CD4-positive, CD25-positive, alpha-beta regulatory T cell (primary cell): ENCODE measurements at regions not wholly inside any gene's neighbourhood (a gene's known extent, or its start where the extent isn't known, plus 50 kb on each side); places are given as distances from the start of the nearest gene placed in this dataset.

Experiments
- ATAC-seq, 2 donors: fragments of 150-1000 bp; cut with Tn5 transposase; one replicate each; pipeline ENCODE4 v1.10.0; 2021; ENCODE audit warnings: low read depth in 2 of 2, moderate number of reproducible peaks in 2 of 2, moderate library complexity in 1 of 2
- DNase-seq, 3 donors: peaks; one replicate each; pipeline versions ENCODE4 v3.0.0 to v3.0.0-alpha.2; 2012 to 2022; ENCODE audit warnings: mixed read lengths in 1 of 3
- H3K27ac ChIP-seq: one replicate; pipeline ENCODE4 v1.7.0; 2013; ENCODE audit warnings: mild to moderate bottlenecking, low read length; ENCODE audit not compliant: insufficient read depth, poor library complexity, severe bottlenecking
- H3K27me3 ChIP-seq: one replicate; pipeline ENCODE4 v1.7.0; 2013; ENCODE audit warnings: low read length; ENCODE audit not compliant: control insufficient read depth, insufficient read depth
- H3K36me3 ChIP-seq: one replicate; pipeline ENCODE4 v1.7.0; 2013; ENCODE audit warnings: mild to moderate bottlenecking, low read length, moderate library complexity; ENCODE audit not compliant: control insufficient read depth, insufficient read depth
- H3K4me1 ChIP-seq: 2 replicates; pipeline ENCODE4 v1.7.0; 2013; ENCODE audit warnings: mild to moderate bottlenecking, low read length; ENCODE audit not compliant: insufficient read depth, control insufficient read depth, poor library complexity, severe bottlenecking
- H3K4me3 ChIP-seq: one replicate; pipeline ENCODE4 v1.7.0; 2013; ENCODE audit warnings: low read depth, mild to moderate bottlenecking, low read length, moderate library complexity
- H3K9me3 ChIP-seq, 2 experiments: 1 replicate in 1 of 2; 2 replicates in 1 of 2; pipeline ENCODE4 v1.7.0; 2013; ENCODE audit warnings: low read length in 2 of 2, mild to moderate bottlenecking in 1 of 2, moderate library complexity in 1 of 2; ENCODE audit not compliant: control insufficient read depth in 2 of 2
- H3K27ac Mint-ChIP-seq, 3 donors: one replicate each; pipeline ENCODE4 v1.8.0; 2020 to 2022; ENCODE audit warnings: mild to moderate bottlenecking in 3 of 3, mixed read lengths in 3 of 3, moderate library complexity in 2 of 3
- H3K27me3 Mint-ChIP-seq: one replicate; pipeline ENCODE4 v1.8.0; 2022; ENCODE audit warnings: mild to moderate bottlenecking, mixed read lengths
- H3K36me3 Mint-ChIP-seq: one replicate; pipeline ENCODE4 v1.8.0; 2020; ENCODE audit warnings: mixed read lengths
- H3K4me1 Mint-ChIP-seq, 4 donors: one replicate each; pipeline ENCODE4 v1.8.0; 2020 to 2022; ENCODE audit warnings: mixed read lengths in 4 of 4, mild to moderate bottlenecking in 1 of 4
- H3K4me3 Mint-ChIP-seq, 4 donors: one replicate each; pipeline ENCODE4 v1.8.0; 2020 to 2022; ENCODE audit warnings: mild to moderate bottlenecking in 4 of 4, mixed read lengths in 4 of 4, moderate library complexity in 3 of 4
- H3K9me3 Mint-ChIP-seq, 7 donors: one replicate each; pipeline ENCODE4 v1.8.0; 2020 to 2022; ENCODE audit warnings: mixed read lengths in 7 of 7, mild to moderate bottlenecking in 3 of 7, moderate library complexity in 2 of 7

DNA sequence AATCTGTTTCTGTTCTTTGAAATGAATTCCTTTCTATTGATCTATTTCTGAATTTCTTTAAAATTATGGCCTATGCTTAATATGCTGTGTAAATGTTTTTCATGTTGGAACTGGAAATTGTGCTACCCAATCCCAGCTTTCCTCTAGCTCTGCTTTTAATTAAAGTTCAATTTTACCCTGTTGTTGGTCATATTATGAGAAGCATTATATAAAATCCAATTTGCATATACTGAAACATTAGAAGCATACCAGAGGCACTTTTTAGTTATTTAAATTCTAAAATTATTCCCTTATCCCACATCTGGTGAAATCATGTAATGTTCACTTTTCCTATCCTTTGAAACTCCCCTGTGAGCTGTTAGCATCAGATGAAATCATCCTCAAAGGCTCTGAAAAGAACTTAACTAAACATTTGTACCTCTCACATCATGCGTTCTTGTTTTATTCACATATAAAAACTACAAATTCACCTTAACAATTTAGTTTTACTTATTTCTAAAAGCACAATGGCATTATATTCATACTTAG lies 160.6 kb upstream of the COL21A1 start:
- Histone ChIP-seq H3K27ac (no peak overlapping the region), H3K36me3 (no peaks in the 10 kb centered on the region), H3K4me3 (no peak overlapping the region), H3K4me1 (no peaks in the 10 kb centered on the region), H3K9me3 (no peaks in the 10 kb centered on the region), H3K27me3 (no peaks in the 10 kb centered on the region)
- DNase-seq (no peak), ATAC-seq (no peak)
- no peaks in the 10 kb centered on the region for H3K27me3 Mint-ChIP-seq
- H3K4me3 Mint-ChIP-seq, result no peak overlapping the region
- no peaks in the 10 kb centered on the region for H3K36me3 Mint-ChIP-seq
- peaks cover 0 to 2% (median 0%) of the 10 kb centered on the region in 4 donors for H3K4me1 Mint-ChIP-seq
- no peak overlapping the region for H3K27ac Mint-ChIP-seq
- peaks cover 0 to 10% (median 0%) of the 10 kb centered on the region in 7 donors for H3K9me3 Mint-ChIP-seq

DNA sequence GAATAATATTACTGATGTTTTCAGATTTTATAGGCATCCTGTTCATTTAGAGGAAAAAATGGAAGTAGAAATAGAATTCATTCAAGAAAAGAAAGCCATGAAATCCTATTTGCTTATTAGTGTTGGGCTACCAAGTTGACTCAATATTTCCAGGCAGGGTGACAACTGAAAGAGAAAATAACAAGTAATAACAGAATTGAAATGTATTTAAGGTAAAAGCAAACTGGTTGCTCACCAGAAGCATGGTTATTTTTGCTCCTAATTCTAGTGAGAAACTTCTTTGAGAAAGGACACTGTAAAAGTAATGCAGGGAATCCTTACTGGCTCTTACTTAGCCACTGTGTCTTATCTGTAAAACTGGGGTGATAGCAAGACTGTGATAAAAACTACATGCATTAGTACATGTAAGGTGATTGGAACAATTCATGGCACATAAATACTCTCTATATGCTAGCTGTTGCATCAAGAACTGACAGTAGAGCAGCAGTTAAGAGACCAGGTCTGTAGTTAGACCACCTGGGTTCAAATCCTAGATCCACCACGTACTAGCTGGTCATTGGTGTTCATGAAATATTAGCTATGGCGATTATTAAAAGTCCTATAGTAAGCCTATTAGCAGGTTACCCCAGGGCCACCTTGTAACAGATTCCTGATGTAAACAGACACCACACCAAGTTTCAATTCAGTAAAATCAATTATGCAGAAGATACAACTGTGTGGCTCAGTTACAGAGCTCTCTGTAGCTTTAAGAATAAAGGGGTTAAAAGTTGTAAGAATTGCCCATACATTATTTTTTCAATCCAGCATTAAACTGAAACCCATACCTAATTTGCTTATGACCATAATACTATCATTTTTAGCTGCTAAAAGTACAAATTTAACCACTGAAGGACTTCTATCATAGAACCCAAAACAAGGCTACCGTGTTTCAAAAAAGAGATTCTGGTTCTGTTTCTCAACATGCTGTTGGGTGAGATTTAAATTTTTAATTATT lies 159.2 kb upstream of the COL21A1 start:
- no peak overlapping the region for H3K27ac Mint-ChIP-seq
- H3K4me1 Mint-ChIP-seq, result no peaks in the 10 kb centered on the region
- no peak overlapping the region for H3K4me3 ChIP-seq
- H3K9me3 ChIP-seq, result no peaks in the 10 kb centered on the region
- no peaks in the 10 kb centered on the region for H3K27me3 Mint-ChIP-seq
- DNase-seq, result no peak
- H3K9me3 Mint-ChIP-seq, result peaks cover 0 to 15% (median 0%) of the 10 kb centered on the region in 7 donors
- H3K4me3 Mint-ChIP-seq, result no peak overlapping the region
- no peaks in the 10 kb centered on the region for H3K4me1 ChIP-seq
- no peak overlapping the region for H3K27ac ChIP-seq
- no peaks in the 10 kb centered on the region for H3K36me3 Mint-ChIP-seq
- no peaks in the 10 kb centered on the region for H3K27me3 ChIP-seq
- ATAC-seq, result no peak
- no peaks in the 10 kb centered on the region for H3K36me3 ChIP-seq

DNA sequence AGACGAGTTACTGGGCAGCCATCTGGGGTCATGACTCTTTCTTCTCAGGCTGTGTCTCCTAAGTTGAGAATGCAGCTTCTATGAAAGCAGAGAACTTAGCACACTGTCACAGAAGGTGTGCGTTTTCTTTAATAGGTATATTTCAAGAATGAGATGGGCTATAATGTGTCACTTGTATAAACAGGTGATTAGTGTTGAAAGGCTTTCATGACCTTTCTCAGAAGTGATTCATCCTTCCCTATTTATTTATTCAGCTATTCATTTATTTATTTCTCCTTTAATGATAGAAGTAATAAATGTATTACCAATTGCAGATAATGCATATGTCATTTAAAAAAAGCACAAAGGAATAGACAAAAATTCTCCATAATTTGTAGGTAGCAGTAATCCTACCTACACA lies 157.2 kb upstream of the COL21A1 start:
- no peaks in the 10 kb centered on the region for H3K9me3 ChIP-seq
- DNase-seq (no peak), ATAC-seq (no peak)
- H3K4me1 ChIP-seq, result no peaks in the 10 kb centered on the region
- H3K4me3 Mint-ChIP-seq, result no peak overlapping the region
- no peaks in the 10 kb centered on the region for H3K36me3 ChIP-seq
- H3K27me3 Mint-ChIP-seq, result no peaks in the 10 kb centered on the region
- peaks cover 0 to 15% (median 1%) of the 10 kb centered on the region in 7 donors for H3K9me3 Mint-ChIP-seq
- H3K27ac Mint-ChIP-seq, result no peak overlapping the region
- H3K36me3 Mint-ChIP-seq, result no peaks in the 10 kb centered on the region
- H3K4me1 Mint-ChIP-seq, result no peaks in the 10 kb centered on the region
- no peak overlapping the region for H3K27ac ChIP-seq
- H3K4me3 ChIP-seq, result no peak overlapping the region
- H3K27me3 ChIP-seq, result no peaks in the 10 kb centered on the region

DNA sequence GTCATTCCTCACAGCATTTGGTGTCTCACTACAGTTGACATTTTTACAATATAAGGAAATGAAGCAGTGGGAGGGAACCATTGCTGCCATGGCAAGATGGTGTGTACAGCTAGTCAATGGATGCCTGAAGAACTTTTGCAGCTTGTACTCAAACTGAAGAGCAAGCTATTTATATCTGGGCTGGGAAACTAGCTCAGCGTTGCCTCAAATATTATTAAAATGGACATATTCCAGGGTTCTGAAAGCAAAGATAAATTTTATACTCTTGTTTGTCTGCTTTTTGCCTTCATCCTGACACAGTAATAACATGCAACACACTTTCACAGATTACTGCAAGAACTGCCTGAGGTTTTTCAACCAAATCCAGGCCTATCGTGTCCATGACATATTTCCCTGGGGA lies 156.4 kb upstream of the COL21A1 start:
- DNase-seq (no peak), ATAC-seq (no peak)
- Mint-ChIP-seq H3K9me3 (peaks cover 0 to 11% (median 1%) of the 10 kb centered on the region in 7 donors), H3K27ac (no peak overlapping the region), H3K27me3 (no peaks in the 10 kb centered on the region), H3K36me3 (no peaks in the 10 kb centered on the region), H3K4me3 (no peak overlapping the region), H3K4me1 (no peaks in the 10 kb centered on the region)
- H3K9me3 ChIP-seq, result no peaks in the 10 kb centered on the region
- H3K4me1 ChIP-seq, result no peaks in the 10 kb centered on the region
- no peaks in the 10 kb centered on the region for H3K27me3 ChIP-seq
- no peaks in the 10 kb centered on the region for H3K36me3 ChIP-seq
- no peak overlapping the region for H3K27ac ChIP-seq
- no peak overlapping the region for H3K4me3 ChIP-seq

DNA sequence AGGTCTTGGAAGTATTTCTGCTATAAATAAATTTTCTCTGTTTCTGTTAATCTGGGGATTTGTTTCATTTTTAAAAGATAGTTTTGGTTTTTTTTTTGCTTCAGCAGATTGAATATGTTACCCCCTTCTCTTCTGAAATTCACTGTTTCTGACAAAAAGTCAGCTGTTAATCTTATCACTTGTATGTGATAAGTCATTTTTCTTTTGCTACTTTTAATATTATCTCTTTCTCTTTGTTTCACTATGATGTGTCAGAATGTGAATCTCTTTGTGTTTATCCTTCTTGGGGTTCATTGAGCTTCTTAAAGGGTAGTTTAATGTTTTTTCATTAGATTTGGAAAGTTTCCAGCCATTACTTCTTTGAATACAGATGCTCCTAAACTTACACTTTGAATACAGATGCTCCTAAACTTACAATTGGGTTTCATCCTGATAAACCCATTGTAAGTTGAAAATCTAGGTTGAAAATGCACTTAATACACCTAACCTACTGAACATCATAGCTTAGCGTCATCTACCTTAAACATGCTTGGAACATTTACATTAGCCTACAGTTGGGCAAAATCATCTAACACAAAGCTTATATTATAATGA lies 154.2 kb upstream of the COL21A1 start:
- no peaks in the 10 kb centered on the region for H3K4me1 ChIP-seq
- no peak overlapping the region for H3K4me3 Mint-ChIP-seq
- H3K9me3 Mint-ChIP-seq, result peaks cover 0 to 11% (median 1%) of the 10 kb centered on the region in 7 donors
- H3K4me1 Mint-ChIP-seq, result no peaks in the 10 kb centered on the region
- no peaks in the 10 kb centered on the region for H3K36me3 Mint-ChIP-seq
- H3K36me3 ChIP-seq, result no peaks in the 10 kb centered on the region
- no peak overlapping the region for H3K27ac Mint-ChIP-seq
- no peak for ATAC-seq
- H3K9me3 ChIP-seq, result no peaks in the 10 kb centered on the region
- H3K27me3 ChIP-seq, result no peaks in the 10 kb centered on the region
- DNase-seq, result no peak
- no peak overlapping the region for H3K27ac ChIP-seq
- H3K4me3 ChIP-seq, result no peak overlapping the region
- no peaks in the 10 kb centered on the region for H3K27me3 Mint-ChIP-seq

DNA sequence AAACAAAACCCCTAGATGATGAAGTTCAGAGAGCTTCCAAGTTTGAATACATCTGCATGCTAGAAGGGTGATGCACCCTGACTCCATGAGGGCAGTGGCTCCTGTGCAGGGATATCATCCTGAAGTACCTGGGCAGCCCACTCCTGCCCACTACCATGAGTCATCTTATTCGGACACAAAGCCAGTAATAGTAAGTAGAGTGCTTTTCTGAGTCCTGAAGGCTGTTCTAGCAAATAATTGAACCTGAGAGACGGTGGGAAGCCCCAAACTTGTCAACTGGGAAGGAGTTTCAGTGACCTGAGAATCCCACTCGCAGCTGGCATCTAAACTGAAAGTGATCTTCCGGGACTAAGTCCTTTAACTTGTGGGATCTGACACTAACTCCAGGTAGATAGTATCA lies 152.9 kb upstream of the COL21A1 start:
- H3K4me1 Mint-ChIP-seq, result no peaks in the 10 kb centered on the region
- peaks cover 0 to 11% (median 1%) of the 10 kb centered on the region in 7 donors for H3K9me3 Mint-ChIP-seq
- H3K4me1 ChIP-seq, result no peaks in the 10 kb centered on the region
- no peaks in the 10 kb centered on the region for H3K36me3 ChIP-seq
- H3K4me3 Mint-ChIP-seq, result no peak overlapping the region
- H3K27me3 Mint-ChIP-seq, result no peaks in the 10 kb centered on the region
- no peak overlapping the region for H3K27ac Mint-ChIP-seq
- H3K27ac ChIP-seq, result no peak overlapping the region
- H3K9me3 ChIP-seq, result no peaks in the 10 kb centered on the region
- no peak for ATAC-seq
- H3K36me3 Mint-ChIP-seq, result no peaks in the 10 kb centered on the region
- H3K27me3 ChIP-seq, result no peaks in the 10 kb centered on the region
- DNase-seq, result no peak
- no peak overlapping the region for H3K4me3 ChIP-seq

DNA sequence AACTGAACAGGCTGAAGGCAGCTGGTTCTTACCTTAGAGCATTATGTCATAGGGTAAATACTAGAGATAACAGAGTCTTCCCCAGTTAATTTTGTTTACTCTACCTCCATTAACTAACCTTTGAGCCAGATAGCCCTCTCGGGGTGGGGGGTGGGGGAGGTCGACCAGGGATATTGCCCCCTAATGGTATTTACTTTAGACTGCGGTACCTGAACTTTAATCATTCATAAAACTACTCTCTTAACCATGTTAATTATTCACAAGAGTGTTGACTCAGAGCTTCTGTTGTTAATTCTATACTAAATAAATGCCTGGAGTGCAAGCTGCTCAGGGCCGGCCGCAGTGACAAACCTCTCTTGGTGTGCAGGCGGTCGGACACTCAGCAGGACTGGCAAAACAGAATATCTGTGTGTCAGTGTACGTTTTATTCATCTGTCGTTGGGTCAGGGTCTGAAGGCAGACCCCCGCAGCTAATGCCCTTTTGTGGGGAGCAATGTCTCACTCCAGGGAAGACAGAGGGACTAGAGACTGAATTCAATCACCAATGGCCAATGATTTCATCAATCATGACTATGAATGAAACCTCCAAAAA lies 152.4 kb upstream of the COL21A1 start:
- H3K4me1 ChIP-seq, result no peaks in the 10 kb centered on the region
- ATAC-seq, result no peak
- H3K9me3 ChIP-seq, result no peaks in the 10 kb centered on the region
- Mint-ChIP-seq H3K4me3 (no peak overlapping the region), H3K9me3 (peaks cover 0 to 11% (median 1%) of the 10 kb centered on the region in 7 donors), H3K27ac (no peak overlapping the region), H3K27me3 (no peaks in the 10 kb centered on the region), H3K4me1 (no peaks in the 10 kb centered on the region), H3K36me3 (no peaks in the 10 kb centered on the region)
- no peaks in the 10 kb centered on the region for H3K36me3 ChIP-seq
- no peak overlapping the region for H3K27ac ChIP-seq
- no peaks in the 10 kb centered on the region for H3K27me3 ChIP-seq
- no peak for DNase-seq
- no peak overlapping the region for H3K4me3 ChIP-seq
